GM18909 (cell line): ENCODE measurements at regions not wholly inside any gene's neighbourhood (a gene's known extent, or its start where the extent isn't known, plus 50 kb on each side); places are given as distances from the start of the nearest gene placed in this dataset.

Source experiments
- ATAC-seq: cut with Tn5 transposase; IDR thresholded peaks from one replicate; pipeline ENCODE4 v1.9.1; 2021; ENCODE audit warnings: mild to moderate bottlenecking; ENCODE audit not compliant: unreplicated experiment, poor library complexity

- ATAC-seq = no peak
Measured at GRCh38 chr10:71040846-71041605, 152.7 kb upstream of the PCBD1 start.

- ATAC-seq = no peak
Measured at GRCh38 chr10:71042216-71042615, 153.9 kb upstream of the PCBD1 start.

- ATAC-seq = no peak
Measured at GRCh38 chr10:71042699-71043098, 154.3 kb upstream of the PCBD1 start.

GRCh38 chr10:71043858-71044257 lies 155.5 kb upstream of the PCBD1 start:
- no peak for ATAC-seq

- ATAC-seq = no peak
Measured at GRCh38 chr10:71044720-71045119, 156.4 kb upstream of the PCBD1 start.

- no peak for ATAC-seq
Measured at GRCh38 chr10:71045204-71045809, 156.9 kb upstream of the PCBD1 start.

GRCh38 chr10:71045936-71046335 lies 157.6 kb upstream of the PCBD1 start:
- no peak for ATAC-seq

- no peak for ATAC-seq
Measured at GRCh38 chr10:71046747-71047146, 158.4 kb upstream of the PCBD1 start.

GRCh38 chr10:71048971-71049615 lies 160.7 kb upstream of the PCBD1 start:
- ATAC-seq = no peak

GRCh38 chr10:71049994-71050393 lies 161.6 kb upstream of the PCBD1 start:
- ATAC-seq = no peak

- ATAC-seq = no peak
Measured at GRCh38 chr10:71052076-71052660, 160.2 kb upstream of the UNC5B start.

GRCh38 chr10:71052708-71053107 lies 159.7 kb upstream of the UNC5B start:
- ATAC-seq = no peak

- ATAC-seq = no peak
Measured at GRCh38 chr10:71053169-71053895, 159.0 kb upstream of the UNC5B start.

- ATAC-seq = no peak
Measured at GRCh38 chr10:71058308-71058707, 154.1 kb upstream of the UNC5B start.

- no peak for ATAC-seq
Measured at GRCh38 chr10:71059054-71059818, 153.1 kb upstream of the UNC5B start.

- ATAC-seq = no peak
Measured at GRCh38 chr10:71059943-71060342, 152.4 kb upstream of the UNC5B start.

- no peak for ATAC-seq
Measured at GRCh38 chr10:71060476-71061426, 151.6 kb upstream of the UNC5B start.

- ATAC-seq = no peak
Measured at GRCh38 chr10:71061472-71061871, 150.9 kb upstream of the UNC5B start.

GRCh38 chr10:71062156-71062555 lies 150.2 kb upstream of the UNC5B start:
- ATAC-seq = no peak
